HG03565 (cell line): ENCODE measurements at regions not wholly inside any gene's neighbourhood (a gene's known extent, or its start where the extent isn't known, plus 50 kb on each side); places are given as distances from the start of the nearest gene placed in this dataset.
"Not testable (repeated sequence)": the region's sequence is repeated elsewhere in the genome, so short reads cannot be mapped to it uniquely, and the experiment has no call there.

Experiments
- ATAC-seq: cut with Tn5 transposase; IDR thresholded peaks from one replicate; pipeline ENCODE4 v1.9.1; 2021; ENCODE audit warnings: mild to moderate bottlenecking, moderate library complexity; ENCODE audit not compliant: unreplicated experiment

- ATAC-seq = no peak
These were observed 231.0 kb upstream of the B3GALT2 start for GRCh38 chr1:193417403-193417802.

GRCh38 chr1:193416226-193417024 is 230.0 kb upstream of the B3GALT2 start:
- ATAC-seq = no peak

GRCh38 chr1:193415256-193415655 is 228.8 kb upstream of the B3GALT2 start:
- no peak for ATAC-seq

- ATAC-seq = no peak
These were observed 227.0 kb upstream of the B3GALT2 start for GRCh38 chr1:193413376-193413775.

GRCh38 chr1:193412748-193413147 is 226.3 kb upstream of the B3GALT2 start:
- ATAC-seq = no peak

- ATAC-seq = no peak
These were observed 225.3 kb upstream of the B3GALT2 start for GRCh38 chr1:193411714-193412113.

GRCh38 chr1:193411215-193411614 is 224.8 kb upstream of the B3GALT2 start:
- no peak for ATAC-seq

- ATAC-seq = no peak
These were observed 222.4 kb upstream of the B3GALT2 start for GRCh38 chr1:193408782-193409293.

GRCh38 chr1:193406901-193407300 is 220.5 kb upstream of the B3GALT2 start:
- ATAC-seq = peak; percentile 75

GRCh38 chr1:193404236-193404635 is 217.8 kb upstream of the B3GALT2 start:
- ATAC-seq = no peak

GRCh38 chr1:193402977-193403376 is 216.6 kb upstream of the B3GALT2 start:
- no peak for ATAC-seq

GRCh38 chr1:193402037-193402436 is 215.6 kb upstream of the B3GALT2 start:
- no peak for ATAC-seq

- ATAC-seq = no peak
These were observed 207.9 kb upstream of the B3GALT2 start for GRCh38 chr1:193394336-193394735.

GRCh38 chr1:193392686-193393085 is 206.3 kb upstream of the B3GALT2 start:
- no peak for ATAC-seq

GRCh38 chr1:193388683-193389082 is 202.3 kb upstream of the B3GALT2 start:
- ATAC-seq = no peak

- ATAC-seq = no peak
These were observed 201.8 kb upstream of the B3GALT2 start for GRCh38 chr1:193388165-193388564.

GRCh38 chr1:193387406-193387805 is 201.0 kb upstream of the B3GALT2 start:
- no peak for ATAC-seq

GRCh38 chr1:193378451-193378850 is 192.0 kb upstream of the B3GALT2 start:
- ATAC-seq = not testable (repeated sequence)

GRCh38 chr1:193377472-193377871 is 191.1 kb upstream of the B3GALT2 start:
- no peak for ATAC-seq

GRCh38 chr1:193372553-193372952 is 186.1 kb upstream of the B3GALT2 start:
- no peak for ATAC-seq

- peak; percentile 72 for ATAC-seq
These were observed 181.9 kb upstream of the B3GALT2 start for GRCh38 chr1:193368302-193368701.

- ATAC-seq = peak; percentile 14
These were observed 181.4 kb upstream of the B3GALT2 start for GRCh38 chr1:193367863-193368262.
